Activated CD4-positive, alpha-beta T cell treated with anti-CD3 and anti-CD28 coated beads for 24 hours (primary cell): ENCODE measurements at regions not wholly inside any gene's neighbourhood (a gene's known extent, or its start where the extent isn't known, plus 50 kb on each side); places are given as distances from the start of the nearest gene placed in this dataset.

ENCODE experiments used
- DNase-seq, 2 donors: peaks; one replicate each; pipeline ENCODE4 v3.0.0-alpha.2; 2020; ENCODE audit warnings: low read depth in 2 of 2

DNA sequence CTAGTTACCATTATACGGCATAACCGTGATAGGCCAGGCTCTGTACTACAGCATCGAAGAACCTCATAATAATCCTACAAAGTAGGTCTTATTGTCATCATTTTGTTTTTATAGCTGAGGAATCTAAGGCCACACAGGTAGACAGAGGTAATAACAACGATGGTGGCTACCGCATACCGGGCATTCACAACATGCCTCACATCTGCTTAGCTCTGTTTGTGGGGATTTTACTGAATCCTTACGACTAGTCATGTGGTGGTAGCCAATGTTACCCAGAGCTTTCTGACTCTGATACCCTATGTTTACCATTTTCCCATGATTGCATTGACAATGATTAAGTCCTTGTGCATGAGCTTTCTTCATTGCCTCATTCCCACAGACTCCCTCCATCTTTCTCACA is 269.4 kb downstream of the TCF7L2 start:
- DNase-seq, result no peak

GRCh38 chr10:113221756-113222168 is 271.7 kb downstream of the TCF7L2 start:
- no peak for DNase-seq

GRCh38 chr10:113222207-113222606 is 272.2 kb downstream of the TCF7L2 start:
- DNase-seq, result no peak

GRCh38 chr10:113225364-113225763 is 275.3 kb downstream of the TCF7L2 start:
- no peak for DNase-seq

DNA sequence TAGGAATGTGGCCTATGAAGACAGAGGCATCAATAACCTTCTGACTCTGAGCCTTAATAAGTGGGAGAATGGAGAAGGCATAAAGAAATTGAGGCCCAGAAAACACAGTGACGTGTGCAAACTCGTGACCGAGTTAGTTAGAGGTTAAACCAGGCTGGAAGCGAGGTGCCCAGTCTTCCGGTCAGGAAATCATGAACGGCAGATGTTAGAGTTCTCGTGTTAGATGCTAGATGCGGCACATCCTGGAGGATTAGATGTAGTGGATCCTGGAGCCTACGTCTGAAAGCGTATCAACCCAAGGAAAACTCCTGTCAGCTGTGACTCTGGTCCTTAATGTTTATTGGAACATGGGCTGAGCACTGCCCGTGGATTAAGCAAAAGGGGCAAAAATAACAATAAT is 275.9 kb downstream of the TCF7L2 start:
- DNase-seq, result no peak

- peak in 1 of 2 donors; percentile 2 for DNase-seq
Observed at GRCh38 chr10:113226399-113226798, 276.4 kb downstream of the TCF7L2 start.

DNA sequence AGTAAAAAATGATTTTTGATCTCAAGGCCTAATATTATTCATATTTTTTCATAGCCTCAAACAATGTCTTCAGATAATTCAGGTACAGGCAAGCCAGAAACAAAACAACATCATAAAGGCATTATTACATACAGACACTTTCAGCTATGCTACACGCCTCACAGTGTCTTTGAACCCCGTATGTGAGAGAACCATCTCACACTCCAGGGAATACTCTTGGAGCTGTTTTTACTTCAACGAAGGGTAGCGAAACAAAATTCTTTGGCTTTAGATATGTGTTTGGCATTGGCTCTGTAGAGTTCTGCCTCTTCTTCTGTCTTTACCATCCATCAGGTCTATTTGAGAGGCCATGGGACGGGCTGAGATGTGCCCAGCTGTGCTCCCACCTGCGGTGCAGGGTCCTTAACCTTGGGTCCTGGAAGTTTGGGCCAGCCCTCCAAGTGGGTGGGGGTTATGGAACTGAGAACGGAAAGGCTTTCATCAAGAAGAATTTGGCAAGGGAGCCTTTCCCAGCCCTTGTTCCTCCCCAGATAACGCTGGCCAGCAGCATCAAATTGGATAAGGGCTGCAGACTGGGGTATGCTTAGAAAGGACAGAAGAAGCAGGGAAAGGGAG is 276.9 kb downstream of the TCF7L2 start:
- no peak for DNase-seq

DNA sequence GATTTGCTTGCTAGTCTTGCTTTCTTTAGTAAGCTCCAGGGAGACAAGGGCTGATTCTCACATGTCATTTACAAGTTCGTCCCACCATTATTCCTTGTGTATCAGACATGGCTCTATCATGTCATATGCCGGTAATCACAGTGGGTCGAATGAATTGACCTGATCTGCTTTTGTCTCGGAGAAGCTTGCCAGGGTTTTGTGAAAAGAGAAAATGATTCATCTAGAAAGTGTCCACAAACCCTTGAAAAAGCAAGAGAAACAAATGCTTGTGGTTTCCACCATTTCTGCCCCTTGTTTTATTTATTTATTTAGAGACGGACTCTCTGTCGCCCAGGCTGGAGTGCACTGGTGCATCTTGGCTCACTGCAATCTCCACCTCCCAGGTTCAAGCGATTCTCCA is 278.5 kb downstream of the TCF7L2 start:
- DNase-seq, result no peak

GRCh38 chr10:113230011-113230610 is 280.1 kb downstream of the TCF7L2 start:
- DNase-seq, result no peak

- DNase-seq, result no peak
Observed at GRCh38 chr10:113232928-113233511, 283.0 kb downstream of the TCF7L2 start.

DNA sequence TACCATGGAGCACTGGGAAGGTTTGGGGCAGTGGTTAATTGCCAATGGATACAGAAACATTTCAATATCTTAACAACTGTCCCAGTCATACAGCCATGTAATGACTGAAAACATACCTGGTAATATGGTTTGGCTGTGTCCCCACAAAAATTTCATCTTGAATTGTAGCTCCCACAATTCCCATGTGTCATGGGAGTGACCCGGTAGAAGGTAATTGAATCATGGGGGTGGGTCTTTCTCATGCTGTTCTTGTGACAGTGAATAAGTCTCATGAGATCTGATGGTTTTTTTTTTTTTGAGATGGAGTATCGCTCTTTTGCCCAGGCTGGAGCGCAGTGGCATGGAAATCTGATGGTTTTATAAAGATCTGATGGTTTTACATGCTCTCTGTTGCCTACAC is 284.4 kb downstream of the TCF7L2 start:
- no peak for DNase-seq

DNA sequence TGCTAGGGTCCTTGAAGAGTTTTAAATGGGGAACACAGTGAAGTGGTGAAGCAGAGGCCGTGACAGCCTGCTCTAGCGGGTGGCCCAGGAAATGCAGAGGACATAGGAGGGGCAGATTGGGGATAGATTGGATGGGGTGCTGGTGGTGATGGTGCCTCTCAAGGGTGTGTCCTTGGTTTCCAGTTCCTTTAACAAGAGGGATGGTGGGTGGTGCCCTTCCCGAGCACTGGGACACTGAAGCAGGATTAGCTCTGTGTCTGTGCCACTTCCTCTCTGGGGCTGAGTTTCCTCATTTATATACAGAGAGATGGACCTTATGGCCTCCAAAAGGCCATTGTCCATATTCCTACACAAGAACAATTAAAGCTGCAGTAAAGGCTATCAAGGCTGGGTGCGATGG is 285.5 kb downstream of the TCF7L2 start:
- no peak for DNase-seq

DNA sequence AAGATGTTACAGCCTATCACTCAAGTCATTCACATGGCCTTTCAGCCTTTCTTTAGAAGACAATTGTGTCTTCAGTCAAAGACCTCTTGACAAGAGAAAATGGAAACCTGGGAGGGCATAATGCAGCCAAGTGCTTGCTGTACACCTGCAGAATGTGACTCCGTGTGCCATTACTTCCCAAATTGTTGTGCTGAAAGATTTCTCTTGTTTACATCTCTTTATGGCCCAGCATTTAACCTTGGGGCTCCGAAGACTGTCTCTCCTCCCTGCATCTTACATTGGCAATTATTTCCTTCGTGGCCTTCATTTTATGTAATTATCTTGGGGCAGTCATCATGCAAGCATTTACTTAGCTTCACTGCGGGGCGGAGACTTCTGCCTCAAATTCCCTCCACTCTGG is 287.0 kb downstream of the TCF7L2 start:
- no peak for DNase-seq

DNA sequence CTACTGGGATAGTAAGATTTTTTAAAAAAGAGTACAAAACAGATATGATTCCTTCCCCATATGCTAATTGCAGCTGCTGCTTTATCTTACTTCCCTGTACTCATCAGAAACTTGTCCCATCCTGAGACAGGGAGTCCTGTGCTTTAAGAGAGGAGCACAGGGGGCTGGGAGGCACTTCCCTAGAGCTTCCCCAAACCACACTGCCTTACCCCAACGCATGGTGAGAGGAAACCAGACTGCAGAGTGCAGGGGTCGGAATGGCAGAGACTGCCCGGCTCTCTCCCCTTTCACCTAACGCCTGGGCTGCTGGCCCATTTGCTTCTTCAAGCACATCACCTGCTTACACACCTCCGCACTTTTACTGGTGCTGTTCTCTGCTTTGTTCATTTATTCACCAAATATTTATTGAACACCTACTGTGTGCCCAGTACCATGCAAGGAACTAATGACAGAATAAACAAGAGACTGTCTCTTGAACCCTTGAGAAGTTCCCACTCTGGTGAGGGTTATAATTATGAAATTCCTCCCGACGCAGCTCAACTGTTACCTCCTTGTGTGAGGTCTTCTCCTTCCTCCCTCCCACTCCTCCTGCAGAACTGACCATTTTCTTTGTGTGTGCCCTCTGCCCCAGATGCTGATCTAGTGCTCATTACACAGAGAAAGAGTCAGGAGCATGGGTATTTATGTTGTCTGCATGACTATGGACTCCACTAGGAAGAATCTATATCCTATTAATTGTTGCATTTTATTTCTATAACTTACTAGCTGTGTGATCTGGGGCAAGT is 289.7 kb downstream of the TCF7L2 start:
- DNase-seq, result no peak

GRCh38 chr10:113240736-113241135 is 290.7 kb downstream of the TCF7L2 start:
- no peak for DNase-seq

DNA sequence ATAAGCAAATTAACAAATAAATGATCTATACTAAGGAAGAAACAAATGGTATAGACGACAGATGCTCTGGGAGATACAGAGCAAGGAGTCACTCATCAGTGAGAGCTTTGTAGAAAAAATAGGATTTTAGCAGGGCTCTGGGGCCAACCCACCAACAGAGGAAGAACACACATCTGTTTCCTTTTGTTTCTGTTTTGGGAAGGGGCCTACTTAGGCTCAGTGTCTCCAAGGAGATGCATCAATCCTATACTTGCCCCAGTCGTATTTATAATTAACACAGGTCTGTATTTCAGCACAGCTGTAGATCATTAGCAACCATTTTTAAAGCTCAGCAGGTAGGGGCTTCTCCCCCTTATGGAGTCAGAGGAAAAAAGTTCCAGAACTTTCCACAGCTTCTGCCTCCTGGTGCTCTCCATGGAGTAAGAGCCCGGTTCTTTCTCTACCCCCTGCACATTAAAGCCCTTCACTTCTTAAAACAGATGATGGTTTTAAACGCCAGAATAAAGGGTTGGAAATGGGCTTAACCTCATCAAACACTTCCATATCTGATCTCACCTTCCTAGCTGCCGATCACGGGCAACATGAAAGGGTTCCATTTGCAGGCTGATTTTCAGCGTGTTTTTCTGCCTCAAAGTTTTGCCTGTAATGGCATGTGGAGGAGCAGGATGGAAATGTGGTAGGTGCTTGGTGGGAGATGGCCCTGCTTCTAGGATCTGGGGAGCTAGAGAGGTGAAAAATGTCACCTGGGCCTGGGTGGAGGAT is 291.7 kb downstream of the TCF7L2 start:
- no peak for DNase-seq

DNA sequence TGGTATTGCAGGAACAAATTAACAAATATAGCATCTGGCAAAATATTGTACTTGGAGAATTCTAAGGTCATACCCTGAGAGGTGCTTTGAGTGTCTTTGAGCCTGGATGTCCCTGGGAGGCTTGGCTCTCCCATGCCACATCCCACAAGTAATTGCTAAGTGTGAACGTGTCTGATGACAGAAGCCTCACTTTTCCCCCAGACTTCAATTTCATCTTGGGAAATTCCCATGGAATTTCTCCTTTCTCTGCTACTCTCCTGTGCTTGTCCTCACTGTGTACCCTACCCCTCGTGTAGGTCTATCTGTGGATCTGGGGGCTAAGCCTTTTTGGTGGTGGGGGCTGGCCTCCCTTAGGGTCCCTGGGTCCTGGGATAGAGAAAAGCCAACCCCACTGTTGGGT is 293.3 kb downstream of the TCF7L2 start:
- no peak for DNase-seq

GRCh38 chr10:113244750-113245149 is 294.7 kb downstream of the TCF7L2 start:
- no peak for DNase-seq

DNA sequence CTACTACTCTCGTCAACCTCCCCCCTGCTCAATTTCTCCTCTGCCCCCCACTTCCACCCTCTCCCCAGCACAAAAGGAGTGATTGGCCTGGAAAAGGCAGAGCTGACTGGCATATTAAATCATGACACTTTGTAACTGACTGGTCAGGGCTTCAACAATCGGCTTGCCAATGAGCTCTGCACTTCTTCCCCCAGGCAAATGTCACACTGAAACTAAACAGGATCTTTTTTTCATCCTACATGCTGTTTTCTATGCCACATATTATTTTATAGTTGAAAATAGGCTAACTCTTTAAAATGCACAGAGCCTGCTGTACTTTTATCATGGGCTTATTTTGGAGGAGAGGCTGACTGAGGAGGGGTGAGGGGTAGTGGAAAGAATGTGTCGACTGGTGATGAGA is 295.2 kb downstream of the TCF7L2 start:
- DNase-seq, result no peak

DNA sequence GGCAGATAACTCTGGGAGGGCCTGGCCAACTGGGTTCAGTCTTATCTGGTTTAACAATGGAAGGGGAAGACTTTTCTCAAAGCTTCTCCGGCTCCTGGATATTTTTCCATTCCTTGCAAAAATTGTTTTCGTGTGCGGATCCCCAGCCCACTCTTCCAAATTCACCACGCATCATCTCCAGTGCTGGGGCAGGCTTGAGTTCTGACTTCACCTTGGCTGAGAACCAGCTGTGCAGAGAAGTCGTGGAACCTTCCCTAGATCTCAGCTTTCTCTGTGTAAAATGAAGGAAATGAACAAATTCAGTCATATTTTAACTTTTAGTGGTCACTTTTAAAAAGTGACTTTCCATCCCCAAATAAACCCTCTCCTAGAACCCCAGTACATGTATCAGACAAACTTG is 297.0 kb downstream of the TCF7L2 start:
- no peak for DNase-seq

DNA sequence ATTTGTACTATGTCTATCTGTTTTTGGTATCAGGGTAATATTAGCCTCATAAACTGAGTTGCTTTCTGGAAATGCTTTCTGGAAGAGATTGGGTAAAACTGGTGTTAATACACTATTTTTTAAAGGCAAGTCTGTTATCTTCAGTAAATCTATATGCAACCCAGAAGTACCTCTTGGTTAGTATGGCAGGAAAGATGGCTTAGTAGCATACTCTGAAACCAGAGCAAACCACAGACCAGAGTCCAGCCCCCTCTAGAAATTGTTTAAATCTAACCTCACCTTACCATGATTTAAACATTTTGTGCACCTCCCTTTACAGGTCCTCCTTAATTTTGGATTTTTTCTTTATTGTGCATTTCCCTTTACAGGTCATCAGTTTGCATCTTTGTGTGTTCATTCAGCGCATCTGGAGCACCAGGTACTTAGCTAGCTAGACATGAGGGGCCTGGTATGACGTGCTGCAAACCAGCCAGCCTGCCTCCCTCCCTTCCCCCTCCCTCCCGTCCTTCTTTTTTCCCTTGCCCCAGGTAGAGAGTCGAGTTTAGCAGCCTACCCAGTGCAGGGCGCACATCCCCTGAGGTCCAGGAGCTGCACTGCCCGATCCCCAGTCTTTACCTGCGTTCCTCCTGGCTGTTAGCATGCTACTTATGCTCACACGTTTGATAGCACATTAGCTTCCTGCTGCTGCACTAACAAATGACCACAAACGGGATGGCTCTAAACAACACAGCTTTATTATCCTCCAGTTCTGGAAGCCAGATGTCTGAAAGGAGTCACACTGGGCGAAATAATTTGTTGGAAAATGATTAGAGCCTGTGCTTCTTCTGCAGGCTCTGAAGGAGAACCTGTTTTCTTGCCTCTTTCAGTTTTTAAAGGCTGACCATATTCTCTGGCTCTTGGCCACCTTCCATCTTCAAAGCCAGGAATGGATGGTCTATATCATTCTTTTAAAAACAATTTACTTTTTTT is 299.9 kb upstream of the HABP2 start:
- DNase-seq, result no peak
